SH-SY5Y (cell line): ENCODE measurements at regions not wholly inside any gene's neighbourhood (a gene's known extent, or its start where the extent isn't known, plus 50 kb on each side); places are given as distances from the start of the nearest gene placed in this dataset.

ENCODE experiments used
- GATA2 ChIP-seq: IDR thresholded peaks from 2 replicates; pipeline ENCODE4 v1.6.1; 2011; ENCODE audit warnings: mild to moderate bottlenecking, low read depth, low read length
- GATA3 ChIP-seq: IDR thresholded peaks from 2 replicates; pipeline ENCODE4 v1.6.1; 2011; ENCODE audit warnings: low read depth, mild to moderate bottlenecking, low read length, moderate library complexity

GRCh38 chr7:138248609-138249008 is 172.3 kb downstream of the AKR1D1 start:
- no peak for TF ChIP-seq GATA2
- no peak for TF ChIP-seq GATA3
